Astrocyte of the hippocampus (primary cell): ENCODE measurements at regions not wholly inside any gene's neighbourhood (a gene's known extent, or its start where the extent isn't known, plus 50 kb on each side); places are given as distances from the start of the nearest gene placed in this dataset.
"Not testable (repeated sequence)": the region's sequence is repeated elsewhere in the genome, so short reads cannot be mapped to it uniquely, and the experiment has no call there.

Source experiments
- DNase-seq: peaks from one replicate; pipeline ENCODE4 v3.0.0; 2011; ENCODE audit warnings: low read depth, low spot score

- no peak for DNase-seq
Measured at GRCh38 chr10:64196638-64197315, 675.6 kb downstream of the REEP3 start.

- no peak for DNase-seq
Measured at GRCh38 chr10:64201936-64202335, 680.7 kb downstream of the REEP3 start.

DNA sequence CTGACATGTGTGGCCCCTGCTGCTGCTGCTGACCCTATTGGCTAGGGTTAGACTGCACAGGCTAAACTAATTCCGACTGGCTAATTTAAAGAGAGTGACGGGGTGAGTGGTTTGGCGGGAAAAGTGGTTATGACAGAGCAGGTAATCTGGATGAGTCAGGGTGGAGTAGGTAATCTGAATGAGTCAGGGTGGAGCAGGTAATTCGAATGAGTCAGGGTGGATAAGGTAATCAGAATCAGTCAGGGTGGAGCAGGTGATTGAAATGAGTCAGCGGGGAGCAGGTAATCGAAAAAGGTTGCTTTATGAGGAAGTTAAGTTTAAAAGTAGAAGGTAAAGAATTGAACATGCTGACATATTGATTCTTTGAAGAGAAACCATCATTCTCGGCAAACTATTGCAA is 683.3 kb downstream of the REEP3 start:
- DNase-seq, result not testable (repeated sequence)

DNA sequence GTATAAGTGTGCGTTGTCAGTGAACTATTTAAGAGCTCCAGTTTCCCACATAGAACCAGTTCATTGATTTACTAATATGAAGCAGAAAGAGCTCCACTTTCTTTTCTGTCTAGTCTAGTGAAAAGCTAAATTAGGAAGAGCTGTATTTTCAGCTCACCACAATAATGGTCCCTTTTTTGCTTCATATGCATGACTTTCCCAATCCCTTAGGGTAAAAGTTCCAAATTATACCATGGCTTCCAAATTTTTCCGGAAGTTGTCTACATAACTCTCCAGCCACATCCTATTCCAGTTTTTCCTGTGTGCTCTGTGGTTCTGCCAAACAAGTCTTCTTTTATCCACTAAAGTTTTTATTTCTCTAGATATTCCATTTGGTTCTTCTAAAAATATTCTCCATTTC is 685.2 kb downstream of the REEP3 start:
- DNase-seq, result no peak

DNA sequence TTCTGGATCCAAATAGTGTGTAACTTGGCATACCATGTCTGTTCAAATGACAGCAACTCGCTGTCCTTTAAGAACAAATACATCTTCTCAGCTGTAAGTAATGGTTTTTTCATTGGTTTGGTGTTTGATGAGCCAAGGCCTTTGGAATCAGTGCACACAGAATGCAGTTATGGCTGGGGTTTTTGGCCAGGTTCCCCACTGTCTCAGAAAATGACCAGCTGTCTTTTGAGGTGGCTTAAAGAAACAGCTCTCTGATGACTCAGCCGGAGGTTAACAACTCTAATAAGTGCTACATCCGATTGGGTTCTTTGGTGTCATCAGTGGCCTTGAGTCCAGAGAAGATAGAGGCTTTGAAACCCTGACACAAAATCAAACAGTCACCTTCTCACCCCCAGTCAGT is 688.4 kb downstream of the REEP3 start:
- peak; percentile 75 for DNase-seq

- DNase-seq, result no peak
Measured at GRCh38 chr10:64210211-64210610, 689.0 kb downstream of the REEP3 start.

DNA sequence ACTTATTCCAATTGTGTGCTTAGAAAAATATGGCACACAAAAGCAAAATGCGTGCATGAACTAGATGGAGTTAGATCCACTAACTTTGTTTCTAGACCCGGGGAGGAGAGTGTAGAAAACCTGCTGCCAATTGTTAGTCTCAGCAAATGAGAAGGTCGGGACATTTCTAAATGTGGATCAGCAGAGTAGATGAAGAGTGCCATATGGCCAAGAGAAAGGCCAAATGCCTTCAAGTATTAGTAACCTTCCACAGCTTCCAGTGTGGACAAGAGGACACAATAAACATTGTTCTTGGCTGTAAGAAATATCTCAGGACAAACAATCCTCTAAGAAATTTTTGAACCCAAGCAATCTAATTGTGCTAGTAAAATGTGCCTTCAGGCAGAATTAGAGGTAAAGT is 690.3 kb downstream of the REEP3 start:
- peak; percentile 5 for DNase-seq

- no peak for DNase-seq
Measured at GRCh38 chr10:64215088-64215487, 693.9 kb downstream of the REEP3 start.

DNA sequence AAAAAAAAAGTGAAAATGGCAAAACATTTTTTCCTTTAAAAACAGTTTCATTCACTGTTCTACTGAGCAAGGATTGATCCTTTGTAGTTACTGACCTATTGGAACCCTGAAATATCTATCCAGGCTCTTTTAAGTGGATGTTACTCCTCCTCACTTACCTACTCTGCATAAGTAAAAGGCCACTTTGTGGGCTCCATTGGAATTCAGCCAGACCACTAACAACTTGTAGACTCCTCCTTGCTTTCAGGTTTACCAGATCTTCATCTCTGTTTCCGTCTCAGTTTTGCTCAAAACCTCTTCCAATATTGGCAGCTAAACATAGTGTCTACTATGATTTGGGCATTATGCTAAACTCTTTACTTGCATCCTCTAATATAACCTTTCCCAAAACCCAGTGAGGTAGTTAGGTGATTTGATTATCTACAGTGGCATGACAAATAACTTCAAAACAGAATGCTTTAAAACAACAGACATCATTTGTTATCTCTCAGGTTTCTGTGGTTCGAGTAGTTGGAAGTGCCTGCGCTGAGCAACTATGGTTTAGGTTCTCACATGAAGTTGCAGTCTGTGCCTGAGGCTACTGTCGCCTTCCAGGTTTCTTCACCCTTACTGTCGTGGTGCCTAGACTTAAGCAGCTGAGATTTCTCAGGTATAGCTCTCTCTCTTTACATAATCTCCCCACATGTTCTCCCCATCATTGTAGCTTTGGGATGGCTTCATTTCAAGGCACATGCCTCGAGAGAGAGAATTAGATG is 698.2 kb downstream of the REEP3 start:
- DNase-seq, result no peak

DNA sequence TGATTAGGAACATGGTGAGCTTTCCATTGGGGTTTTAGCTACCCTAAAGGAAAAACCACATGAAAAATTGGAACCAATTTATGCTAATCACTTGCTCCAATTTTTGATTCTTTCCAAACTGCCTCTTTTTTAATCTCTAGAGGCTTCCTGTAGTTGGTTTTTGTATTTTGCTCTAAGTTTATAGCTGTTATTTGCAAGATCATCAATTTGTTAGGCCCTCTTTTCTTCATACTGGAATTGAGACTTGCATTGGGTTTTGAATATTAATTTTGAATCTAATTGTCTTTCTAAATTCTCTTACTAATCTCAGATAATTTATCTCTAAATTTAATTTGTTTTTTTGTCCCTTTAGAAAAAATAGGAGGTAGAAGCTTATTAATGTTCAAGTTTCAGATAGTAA is 713.3 kb downstream of the REEP3 start:
- DNase-seq, result no peak

- DNase-seq, result no peak
Measured at GRCh38 chr10:64257704-64258103, 736.5 kb downstream of the REEP3 start.

DNA sequence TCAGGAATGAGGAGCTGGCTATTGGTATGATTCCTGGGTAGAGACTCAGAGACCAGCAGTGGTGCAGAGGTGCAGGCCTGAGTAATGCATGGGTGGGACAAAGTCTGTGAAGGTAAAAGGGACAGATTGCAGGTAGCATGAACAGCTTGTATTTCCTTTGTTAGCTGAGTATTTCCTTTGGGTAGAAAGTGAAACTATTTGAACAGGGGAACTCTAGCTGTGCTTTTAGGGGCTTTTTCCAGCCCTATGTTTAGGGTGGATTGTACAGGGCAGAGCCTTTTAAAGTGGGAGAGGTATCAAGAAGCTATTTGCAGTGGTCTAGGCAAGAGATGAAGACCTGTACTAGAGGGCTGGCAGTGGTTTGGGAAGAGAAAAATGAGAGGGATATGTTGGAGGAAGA is 739.9 kb downstream of the REEP3 start:
- no peak for DNase-seq

GRCh38 chr10:64261676-64262075 is 740.5 kb downstream of the REEP3 start:
- DNase-seq, result no peak

GRCh38 chr10:64265961-64266360 is 744.8 kb downstream of the REEP3 start:
- peak; percentile 21 for DNase-seq

DNA sequence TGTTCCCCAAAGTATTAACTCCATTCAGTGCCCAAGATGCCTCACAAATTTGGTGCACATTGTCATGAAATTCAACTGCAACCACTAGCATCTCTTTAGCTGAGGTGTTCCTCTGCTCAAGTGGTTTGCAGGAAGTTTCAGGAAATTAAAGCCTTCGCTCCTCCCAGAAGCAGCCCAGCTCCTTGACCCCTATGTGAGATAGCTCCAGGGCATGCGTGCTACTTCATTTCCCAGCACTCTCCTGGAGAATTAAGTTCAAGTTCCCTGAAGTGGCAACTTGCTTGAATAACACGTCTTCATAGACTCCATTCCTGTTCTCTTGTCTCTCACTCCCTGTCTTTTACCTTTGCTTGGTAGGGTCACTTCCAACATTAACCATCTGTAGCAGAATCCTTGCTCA is 750.3 kb downstream of the REEP3 start:
- DNase-seq, result no peak

GRCh38 chr10:64271983-64272382 is 750.8 kb downstream of the REEP3 start:
- no peak for DNase-seq

- DNase-seq, result no peak
Measured at GRCh38 chr10:64275001-64275400, 753.8 kb downstream of the REEP3 start.

- no peak for DNase-seq
Measured at GRCh38 chr10:64275774-64276173, 754.6 kb downstream of the REEP3 start.

DNA sequence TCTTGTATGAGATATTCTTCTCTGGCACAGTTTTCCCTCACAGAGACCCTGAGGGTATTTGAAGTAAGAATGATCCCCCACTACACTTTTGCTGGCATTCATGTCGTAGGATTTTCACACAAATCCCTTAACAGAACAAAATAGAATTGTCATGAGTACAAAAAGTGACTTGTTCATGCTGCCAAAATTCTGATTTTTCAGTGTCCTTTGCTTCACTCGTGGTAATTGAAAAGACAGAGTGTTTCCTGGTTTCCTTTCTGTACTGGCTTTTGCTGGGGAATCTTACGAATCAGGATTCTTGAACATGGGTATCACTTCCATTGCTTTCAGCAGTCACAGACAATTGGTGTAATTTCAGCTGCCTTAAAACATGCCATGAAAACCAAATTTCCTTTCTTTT is 756.3 kb downstream of the REEP3 start:
- DNase-seq, result no peak

- DNase-seq, result no peak
Measured at GRCh38 chr10:64283621-64284020, 762.4 kb downstream of the REEP3 start.

- no peak for DNase-seq
Measured at GRCh38 chr10:64286533-64286932, 765.3 kb downstream of the REEP3 start.

GRCh38 chr10:64288404-64288803 is 767.2 kb downstream of the REEP3 start:
- no peak for DNase-seq

GRCh38 chr10:64303566-64303965 is 782.4 kb downstream of the REEP3 start:
- no peak for DNase-seq
